HFF-Myc (cell line): ENCODE measurements at regions not wholly inside any gene's neighbourhood (a gene's known extent, or its start where the extent isn't known, plus 50 kb on each side); places are given as distances from the start of the nearest gene placed in this dataset.

ENCODE experiments used
- DNase-seq: peaks from one replicate; pipeline ENCODE4 v3.0.0-alpha.2; 2011; ENCODE audit warnings: low read depth; ENCODE audit errors: extremely low read depth
- H3K4me3 ChIP-seq: replicated peaks from 2 replicates; pipeline ENCODE4 v1.5.1; 2011; ENCODE audit warnings: low read depth, mild to moderate bottlenecking, control low read depth, low read length
- TF ChIP-seq, protein P1 (sequence below): IDR thresholded peaks from 2 replicates; pipeline ENCODE4 v1.5.1; 2012; ENCODE audit warnings: mild to moderate bottlenecking, low read depth, low read length, control low read depth; ENCODE audit errors: missing control alignments

DNA sequence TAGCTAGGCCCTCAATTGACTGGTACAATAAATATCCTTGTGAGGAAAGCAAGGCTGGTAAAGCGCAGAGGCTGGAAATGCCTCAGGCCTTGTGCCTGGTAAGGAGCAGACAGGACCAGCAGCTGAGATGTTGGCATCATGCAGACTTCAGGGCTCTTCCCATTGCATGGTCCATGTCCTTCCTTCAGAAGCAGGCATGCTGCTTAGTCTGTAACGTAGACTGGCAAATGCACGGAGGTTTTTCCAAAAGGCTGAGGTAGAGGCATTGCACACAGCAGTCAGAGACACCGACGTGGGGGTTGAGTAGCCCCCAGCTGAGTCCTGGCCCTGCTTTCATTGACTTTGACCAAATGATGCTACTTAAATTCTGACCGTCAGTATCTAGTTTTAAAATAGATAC, 87.1 kb downstream of the ADRB2 start:
- TF ChIP-seq, protein P1, sequence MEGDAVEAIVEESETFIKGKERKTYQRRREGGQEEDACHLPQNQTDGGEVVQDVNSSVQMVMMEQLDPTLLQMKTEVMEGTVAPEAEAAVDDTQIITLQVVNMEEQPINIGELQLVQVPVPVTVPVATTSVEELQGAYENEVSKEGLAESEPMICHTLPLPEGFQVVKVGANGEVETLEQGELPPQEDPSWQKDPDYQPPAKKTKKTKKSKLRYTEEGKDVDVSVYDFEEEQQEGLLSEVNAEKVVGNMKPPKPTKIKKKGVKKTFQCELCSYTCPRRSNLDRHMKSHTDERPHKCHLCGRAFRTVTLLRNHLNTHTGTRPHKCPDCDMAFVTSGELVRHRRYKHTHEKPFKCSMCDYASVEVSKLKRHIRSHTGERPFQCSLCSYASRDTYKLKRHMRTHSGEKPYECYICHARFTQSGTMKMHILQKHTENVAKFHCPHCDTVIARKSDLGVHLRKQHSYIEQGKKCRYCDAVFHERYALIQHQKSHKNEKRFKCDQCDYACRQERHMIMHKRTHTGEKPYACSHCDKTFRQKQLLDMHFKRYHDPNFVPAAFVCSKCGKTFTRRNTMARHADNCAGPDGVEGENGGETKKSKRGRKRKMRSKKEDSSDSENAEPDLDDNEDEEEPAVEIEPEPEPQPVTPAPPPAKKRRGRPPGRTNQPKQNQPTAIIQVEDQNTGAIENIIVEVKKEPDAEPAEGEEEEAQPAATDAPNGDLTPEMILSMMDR = no peak
- DNase-seq = no peak
- H3K4me3 ChIP-seq = no peak overlapping the region

DNA sequence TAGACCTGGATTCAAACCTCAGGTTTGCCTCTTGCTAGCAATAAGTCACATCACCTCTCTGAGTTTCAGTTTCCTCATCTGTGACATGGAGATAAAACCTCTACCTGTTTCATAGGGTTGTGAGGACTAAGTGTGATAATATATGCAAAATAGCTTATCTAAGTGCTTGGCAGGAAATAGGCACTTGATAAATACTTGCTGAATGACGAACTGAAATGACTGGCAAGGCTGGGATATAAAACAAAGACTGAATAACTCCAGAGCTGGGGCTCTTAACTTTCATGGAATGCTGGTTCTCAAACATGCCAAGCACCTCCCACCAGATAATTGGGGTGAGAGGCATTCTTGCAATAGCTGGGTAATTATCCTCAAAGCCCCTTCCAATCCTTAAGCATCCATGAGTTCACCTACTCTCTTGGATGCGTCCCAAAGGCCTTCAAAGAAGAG, 87.6 kb downstream of the ADRB2 start:
- TF ChIP-seq, protein P1 = no peak
- DNase-seq = no peak
- no peak overlapping the region for H3K4me3 ChIP-seq

DNA sequence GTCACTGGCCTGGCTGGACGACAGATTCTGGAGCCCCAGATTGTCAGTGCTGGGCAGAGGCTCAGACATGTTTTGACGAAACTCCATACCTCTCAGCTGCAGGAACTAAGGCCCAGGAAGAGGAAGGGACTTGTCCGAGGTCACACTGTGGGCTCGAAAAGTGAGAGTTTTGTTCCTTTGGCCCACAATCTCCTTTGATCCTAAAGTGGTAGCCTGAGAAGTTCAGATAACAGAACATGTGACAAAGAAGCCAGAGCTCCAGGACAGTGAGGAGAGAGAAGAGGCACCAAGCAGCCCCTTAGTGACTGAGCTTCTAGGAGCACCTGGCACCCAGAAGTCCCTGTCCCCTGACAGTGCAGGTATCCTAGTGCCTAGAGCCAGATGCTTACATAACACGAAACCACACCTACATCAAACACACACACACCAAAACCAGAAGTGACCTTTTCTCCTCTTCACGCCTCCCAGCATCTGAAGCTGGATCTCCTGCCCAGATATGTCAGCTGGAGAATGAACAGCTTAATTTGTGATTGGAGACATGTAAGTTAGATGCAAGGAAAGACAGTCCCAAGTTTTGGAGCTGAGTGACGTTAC, 88.9 kb downstream of the ADRB2 start:
- H3K4me3 ChIP-seq = no peak overlapping the region
- TF ChIP-seq, protein P1 = no peak
- DNase-seq = no peak

DNA sequence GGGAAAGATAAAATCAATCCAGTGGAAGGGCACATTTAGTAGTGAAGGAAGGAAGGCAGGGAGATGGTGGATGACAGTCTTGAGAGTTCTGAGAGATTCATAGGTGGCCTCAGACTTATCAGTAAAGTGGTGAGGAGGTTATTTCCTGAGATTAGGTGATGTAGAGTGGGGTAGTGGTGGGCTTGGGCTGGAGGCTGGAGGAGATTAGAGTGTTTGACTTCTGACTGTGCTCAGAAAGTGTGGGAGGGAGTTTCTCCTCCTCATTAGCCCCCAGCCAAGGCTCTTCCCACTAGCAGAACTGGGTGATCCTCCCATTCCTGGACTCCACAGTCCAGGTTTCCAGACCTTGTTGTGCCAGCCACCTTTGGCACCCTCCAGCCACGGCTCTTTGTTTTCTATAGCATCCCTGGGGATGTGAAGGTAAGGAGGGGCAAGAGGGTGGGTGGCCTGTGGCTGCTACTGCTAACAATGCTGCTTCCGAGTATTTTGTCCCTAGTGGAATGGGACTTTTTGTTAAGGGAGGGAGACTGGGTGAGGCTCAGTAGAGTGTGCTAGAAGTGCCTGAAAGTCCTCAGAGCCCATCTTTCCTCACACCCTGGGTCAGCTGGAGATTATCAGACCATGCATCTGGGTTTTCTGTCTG, 94.4 kb downstream of the ADRB2 start:
- TF ChIP-seq, protein P1 = no peak

DNA sequence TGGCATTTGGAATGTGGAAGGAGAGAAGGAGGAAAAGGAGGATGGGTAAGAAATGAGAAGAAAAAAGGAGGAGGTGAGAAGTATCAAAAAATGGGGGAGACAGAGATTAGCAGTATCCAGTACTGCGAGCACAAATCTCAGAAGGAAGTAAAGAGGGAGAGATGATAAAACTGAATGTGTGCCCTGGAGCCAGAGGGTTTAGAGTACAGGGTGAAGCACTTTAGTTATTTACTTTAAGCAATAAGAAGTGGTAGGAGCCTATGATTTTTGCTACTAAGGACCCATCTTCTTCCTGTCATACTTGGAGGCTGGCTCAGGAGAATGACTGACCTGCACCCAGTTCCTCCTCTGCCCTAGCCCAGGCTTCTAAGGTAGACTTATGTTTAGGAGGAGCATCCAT, 94.9 kb downstream of the ADRB2 start:
- DNase-seq = no peak
- no peak overlapping the region for H3K4me3 ChIP-seq
- TF ChIP-seq, protein P1 = no peak

More for the DNA sequence above, 94.4 kb downstream of the ADRB2 start:
- no peak for DNase-seq
- no peak overlapping the region for H3K4me3 ChIP-seq

DNA sequence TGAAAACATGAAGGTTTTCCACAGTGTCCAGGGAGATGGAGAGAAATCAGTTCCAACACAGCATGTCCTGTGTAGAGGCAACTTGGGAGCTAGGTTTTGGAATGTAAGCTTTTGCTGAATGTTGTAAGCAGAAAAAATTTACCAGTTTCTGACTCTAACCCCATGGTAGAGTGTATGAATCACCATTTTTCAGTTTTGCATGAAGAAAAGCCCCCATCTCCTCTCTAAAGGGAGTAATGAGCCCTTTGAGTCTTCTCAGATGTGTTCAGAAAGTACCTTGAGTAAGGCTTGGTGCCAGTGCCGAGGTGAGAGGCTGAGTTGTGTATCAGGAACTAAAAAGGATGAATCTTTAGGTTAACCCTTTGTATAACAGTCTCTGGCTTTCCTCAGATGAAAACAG, 96.2 kb downstream of the ADRB2 start:
- TF ChIP-seq, protein P1 = no peak
- H3K4me3 ChIP-seq = no peak overlapping the region
- DNase-seq = no peak

DNA sequence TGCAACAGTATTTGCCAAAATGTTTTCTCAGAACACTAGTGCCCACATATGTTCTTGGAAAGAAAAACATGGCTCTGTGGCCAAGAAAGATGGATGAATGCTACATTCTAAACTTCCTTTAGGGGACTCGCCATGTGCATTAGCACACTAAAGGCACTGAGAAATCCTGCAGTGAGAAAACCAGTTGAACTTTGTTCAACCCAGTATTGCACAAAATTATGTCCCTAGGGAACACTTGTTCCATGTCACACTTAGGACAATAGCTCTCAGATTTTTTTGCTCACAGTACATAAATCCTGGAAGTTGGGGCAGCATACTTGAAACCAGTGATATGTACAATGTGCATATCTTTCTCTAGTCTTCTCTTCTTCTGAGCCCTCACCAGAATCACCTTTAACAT, 96.6 kb downstream of the ADRB2 start:
- TF ChIP-seq, protein P1 = no peak
- no peak overlapping the region for H3K4me3 ChIP-seq
- DNase-seq = no peak
